ENCODE measurements at regions not wholly inside any gene's neighbourhood (a gene's known extent, or its start where the extent isn't known, plus 50 kb on each side); places are given as distances from the start of the nearest gene placed in this dataset.

DNA sequence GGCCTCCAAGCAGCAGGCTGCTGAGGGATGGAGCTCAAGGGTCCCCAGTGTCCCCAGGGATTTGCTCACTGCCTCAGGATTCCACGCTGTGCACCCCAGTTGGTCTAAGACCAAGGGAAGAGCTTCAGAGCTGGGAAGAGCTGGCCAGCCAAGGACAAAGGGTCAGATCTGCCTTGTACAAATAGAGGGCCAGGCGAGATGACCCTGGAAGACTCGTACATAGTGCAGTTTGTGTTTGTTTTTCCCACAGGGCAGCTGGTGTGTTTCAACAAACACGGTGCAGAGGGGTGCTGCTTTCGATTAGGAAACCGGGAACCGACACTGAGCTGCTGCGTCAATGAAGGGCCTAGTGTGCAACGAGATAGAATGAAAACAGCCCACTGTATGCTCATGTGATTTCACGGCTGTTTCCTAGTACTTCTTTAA, 56.1 kb upstream of the TRPM1 start:
- intact Hi-C loops (cut with DNase I) = no loop called here

DNA sequence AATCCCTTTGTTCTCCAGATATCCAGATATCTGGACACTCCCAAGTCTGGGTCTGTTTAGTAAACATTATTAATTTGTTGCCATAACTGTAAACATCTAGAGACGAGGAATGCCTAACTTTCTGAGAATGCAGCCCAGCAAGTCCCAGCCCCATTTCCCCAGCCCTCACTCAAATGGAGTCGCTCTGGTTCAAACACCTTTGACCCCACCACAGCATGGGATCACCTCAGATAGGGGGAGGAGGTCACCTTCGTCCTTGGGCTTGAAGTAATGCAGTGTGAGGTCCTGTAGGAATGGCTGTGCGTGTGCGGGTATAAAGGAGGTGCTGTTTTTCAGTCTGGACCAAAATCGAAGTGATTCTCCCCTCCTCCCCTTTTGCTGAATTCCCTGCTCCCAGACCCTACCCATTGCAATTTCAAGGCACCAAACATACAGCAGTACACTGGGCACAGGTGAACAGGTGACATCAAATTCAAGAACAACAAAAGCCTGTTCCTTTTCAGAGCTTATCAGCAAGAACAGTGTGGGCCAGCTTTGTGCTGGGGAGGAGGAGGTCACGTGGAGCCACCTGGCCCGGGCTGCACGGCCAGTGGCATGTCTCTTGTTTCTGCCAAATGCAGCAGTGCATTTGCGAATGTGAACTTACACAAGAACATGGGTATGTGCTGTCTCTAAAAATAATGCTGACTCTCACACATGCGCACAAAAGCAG, 57.5 kb upstream of the TRPM1 start:
- intact Hi-C loops (cut with DNase I) = no loop called here
- Histone ChIP-seq H3K36me3 (no peaks in the 10 kb centered on the region), H3K27ac (no peak overlapping the region), H3K9me3 (no peaks in the 10 kb centered on the region), H3K4me1 (no peaks in the 10 kb centered on the region), H3K4me3 (no peak overlapping the region), H3K27me3 (no peaks in the 10 kb centered on the region)
- DNase-seq = no peak
- WGBS, 2 donors = 55 to 73% methylated on average over 11 of the region's 11 CpGs
- no peak for TF ChIP-seq POLR2A (IDR thresholded peaks at IDR 0.05)
- no peak for TF ChIP-seq POLR2AphosphoS5 (IDR thresholded peaks at IDR 0.05)
- TF ChIP-seq, protein P1, sequence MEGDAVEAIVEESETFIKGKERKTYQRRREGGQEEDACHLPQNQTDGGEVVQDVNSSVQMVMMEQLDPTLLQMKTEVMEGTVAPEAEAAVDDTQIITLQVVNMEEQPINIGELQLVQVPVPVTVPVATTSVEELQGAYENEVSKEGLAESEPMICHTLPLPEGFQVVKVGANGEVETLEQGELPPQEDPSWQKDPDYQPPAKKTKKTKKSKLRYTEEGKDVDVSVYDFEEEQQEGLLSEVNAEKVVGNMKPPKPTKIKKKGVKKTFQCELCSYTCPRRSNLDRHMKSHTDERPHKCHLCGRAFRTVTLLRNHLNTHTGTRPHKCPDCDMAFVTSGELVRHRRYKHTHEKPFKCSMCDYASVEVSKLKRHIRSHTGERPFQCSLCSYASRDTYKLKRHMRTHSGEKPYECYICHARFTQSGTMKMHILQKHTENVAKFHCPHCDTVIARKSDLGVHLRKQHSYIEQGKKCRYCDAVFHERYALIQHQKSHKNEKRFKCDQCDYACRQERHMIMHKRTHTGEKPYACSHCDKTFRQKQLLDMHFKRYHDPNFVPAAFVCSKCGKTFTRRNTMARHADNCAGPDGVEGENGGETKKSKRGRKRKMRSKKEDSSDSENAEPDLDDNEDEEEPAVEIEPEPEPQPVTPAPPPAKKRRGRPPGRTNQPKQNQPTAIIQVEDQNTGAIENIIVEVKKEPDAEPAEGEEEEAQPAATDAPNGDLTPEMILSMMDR (IDR thresholded peaks at IDR 0.05) = no peak
- no peak for TF ChIP-seq EP300 (IDR thresholded peaks at IDR 0.05)

More for the DNA sequence above, 56.1 kb upstream of the TRPM1 start:
- H3K4me3 ChIP-seq = no peak overlapping the region
- H3K27me3 ChIP-seq = no peaks in the 10 kb centered on the region
- DNase-seq = no peak
- no peak overlapping the region for H3K27ac ChIP-seq
- no peaks in the 10 kb centered on the region for H3K4me1 ChIP-seq
- H3K36me3 ChIP-seq = no peaks in the 10 kb centered on the region
- TF ChIP-seq POLR2AphosphoS5 (IDR thresholded peaks at IDR 0.05) (no peak), EP300 (IDR thresholded peaks at IDR 0.05) (no peak), POLR2A (IDR thresholded peaks at IDR 0.05) (no peak)
- TF ChIP-seq, protein P1 (IDR thresholded peaks at IDR 0.05) = no peak
- 27 to 64% methylated on average over 10 of the region's 10 CpGs for WGBS, 2 donors
- no peaks in the 10 kb centered on the region for H3K9me3 ChIP-seq

DNA sequence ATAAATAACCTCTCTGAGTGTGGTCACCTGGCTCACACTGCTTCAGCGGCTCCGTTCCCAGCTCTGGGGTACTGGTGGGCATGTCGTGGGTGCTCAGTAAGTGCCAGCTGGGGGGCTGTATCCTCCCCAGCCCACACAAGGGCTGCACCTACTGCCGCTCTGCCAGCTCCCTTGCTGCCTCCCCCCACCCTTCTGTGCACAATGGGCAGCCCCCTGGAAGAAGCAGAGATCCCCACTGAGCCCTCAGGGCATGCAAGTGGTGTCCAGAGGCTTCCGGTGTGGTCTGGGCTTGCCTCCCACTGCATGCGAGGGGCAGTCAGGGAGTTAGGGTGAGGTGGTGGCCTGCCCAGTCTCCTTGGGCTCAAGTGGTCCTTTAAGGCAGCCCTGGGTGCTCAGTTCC, 58.3 kb upstream of the TRPM1 start:
- no peak overlapping the region for H3K27ac ChIP-seq
- 93% methylated on average over 6 of the region's 6 CpGs for WGBS, 2 donors
- H3K36me3 ChIP-seq = no peaks in the 10 kb centered on the region
- no peak overlapping the region for H3K4me3 ChIP-seq
- TF ChIP-seq EP300 (IDR thresholded peaks at IDR 0.05) = no peak
- DNase-seq = no peak
- H3K27me3 ChIP-seq = no peaks in the 10 kb centered on the region
- H3K4me1 ChIP-seq = no peaks in the 10 kb centered on the region
- intact Hi-C loops (cut with DNase I) = no loop called here
- H3K9me3 ChIP-seq = no peaks in the 10 kb centered on the region

DNA sequence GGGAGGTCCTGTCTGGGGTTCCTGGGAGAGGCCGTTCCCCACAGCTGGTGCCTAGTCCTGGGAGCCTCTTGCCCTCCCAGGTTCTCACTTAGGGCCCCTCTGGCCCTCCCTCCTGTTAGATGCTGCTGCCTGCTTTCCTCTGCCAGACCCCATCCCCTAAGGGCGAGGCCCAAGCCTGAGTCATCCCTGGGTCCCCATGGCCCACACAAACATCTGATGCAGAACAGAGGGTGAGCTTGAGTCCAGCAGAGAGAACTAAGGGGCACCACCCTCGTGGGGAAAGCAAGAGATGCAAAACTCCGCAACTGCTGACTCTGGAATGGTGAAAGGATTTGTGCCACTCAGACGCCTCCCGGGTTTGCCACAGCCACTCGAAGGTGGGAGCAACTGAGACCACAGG, 58.8 kb upstream of the TRPM1 start:
- no peaks in the 10 kb centered on the region for H3K36me3 ChIP-seq
- no peaks in the 10 kb centered on the region for H3K27me3 ChIP-seq
- intact Hi-C loops (cut with DNase I) = no loop called here
- no peaks in the 10 kb centered on the region for H3K4me1 ChIP-seq
- no peak for TF ChIP-seq EP300 (IDR thresholded peaks at IDR 0.05)
- no peak for TF ChIP-seq POLR2AphosphoS5 (IDR thresholded peaks at IDR 0.05)
- TF ChIP-seq, protein P1 (IDR thresholded peaks at IDR 0.05) = no peak
- no peak for TF ChIP-seq POLR2A (IDR thresholded peaks at IDR 0.05)
- no peak overlapping the region for H3K27ac ChIP-seq
- no peak for DNase-seq
- no peak overlapping the region for H3K4me3 ChIP-seq
- H3K9me3 ChIP-seq = no peaks in the 10 kb centered on the region
- 87 to 90% methylated on average over 7 of the region's 7 CpGs for WGBS, 2 donors

DNA sequence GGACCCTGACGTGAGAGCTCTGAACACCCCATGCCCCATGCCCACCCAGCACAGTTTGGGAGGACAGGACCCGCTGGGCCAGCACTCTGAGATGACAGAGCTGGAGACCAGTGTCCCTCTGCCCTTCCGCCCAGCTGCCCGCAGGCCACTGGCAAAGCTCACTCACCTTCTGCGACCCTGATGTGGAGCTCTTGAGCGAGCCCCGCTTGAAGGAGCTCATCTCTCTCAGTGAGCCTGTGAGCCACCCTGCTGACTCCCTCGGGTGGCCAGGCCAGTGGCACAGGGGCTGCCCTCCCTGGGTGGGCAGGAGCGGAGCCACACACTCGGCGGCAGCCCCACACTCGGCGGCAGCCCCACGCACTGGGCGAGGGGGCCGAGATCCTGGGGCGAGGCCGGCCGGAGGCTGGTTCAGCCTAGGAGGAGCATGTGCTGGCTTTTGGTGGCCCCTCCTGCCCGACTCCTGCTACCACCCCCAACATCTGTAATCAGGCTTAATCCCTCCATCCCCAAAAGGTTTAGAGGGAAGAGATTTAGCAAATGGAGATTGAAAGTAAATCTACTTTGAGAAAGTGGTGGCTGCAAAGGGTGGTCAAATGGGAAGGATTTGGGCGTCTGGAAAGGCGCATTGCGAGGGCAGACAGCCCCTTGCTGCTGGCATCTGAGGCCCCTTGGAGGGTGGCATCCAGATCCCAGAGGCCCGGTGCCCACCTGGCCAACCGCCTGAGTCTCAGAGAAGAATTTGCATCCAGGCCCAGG, 59.4 kb upstream of the TRPM1 start:
- H3K4me3 ChIP-seq = no peak overlapping the region
- H3K27ac ChIP-seq = no peak overlapping the region
- DNase-seq = no peak
- TF ChIP-seq POLR2A (IDR thresholded peaks at IDR 0.05) (no peak), EP300 (IDR thresholded peaks at IDR 0.05) (no peak), POLR2AphosphoS5 (IDR thresholded peaks at IDR 0.05) (no peak)
- TF ChIP-seq, protein P1 (IDR thresholded peaks at IDR 0.05) = no peak
- 93 to 96% methylated on average over 25 of the region's 25 CpGs for WGBS, 2 donors
- no peaks in the 10 kb centered on the region for H3K9me3 ChIP-seq
- no peaks in the 10 kb centered on the region for H3K36me3 ChIP-seq
- no peaks in the 10 kb centered on the region for H3K27me3 ChIP-seq
- intact Hi-C loops (cut with DNase I) = no loop called here
- H3K4me1 ChIP-seq = no peaks in the 10 kb centered on the region

All from sigmoid colon (tissue), 6 donors.